ENCODE measurements at regions not wholly inside any gene's neighbourhood (a gene's known extent, or its start where the extent isn't known, plus 50 kb on each side); places are given as distances from the start of the nearest gene placed in this dataset.
"Not testable (repeated sequence)": the region's sequence is repeated elsewhere in the genome, so short reads cannot be mapped to it uniquely, and the experiment has no call there.

DNA sequence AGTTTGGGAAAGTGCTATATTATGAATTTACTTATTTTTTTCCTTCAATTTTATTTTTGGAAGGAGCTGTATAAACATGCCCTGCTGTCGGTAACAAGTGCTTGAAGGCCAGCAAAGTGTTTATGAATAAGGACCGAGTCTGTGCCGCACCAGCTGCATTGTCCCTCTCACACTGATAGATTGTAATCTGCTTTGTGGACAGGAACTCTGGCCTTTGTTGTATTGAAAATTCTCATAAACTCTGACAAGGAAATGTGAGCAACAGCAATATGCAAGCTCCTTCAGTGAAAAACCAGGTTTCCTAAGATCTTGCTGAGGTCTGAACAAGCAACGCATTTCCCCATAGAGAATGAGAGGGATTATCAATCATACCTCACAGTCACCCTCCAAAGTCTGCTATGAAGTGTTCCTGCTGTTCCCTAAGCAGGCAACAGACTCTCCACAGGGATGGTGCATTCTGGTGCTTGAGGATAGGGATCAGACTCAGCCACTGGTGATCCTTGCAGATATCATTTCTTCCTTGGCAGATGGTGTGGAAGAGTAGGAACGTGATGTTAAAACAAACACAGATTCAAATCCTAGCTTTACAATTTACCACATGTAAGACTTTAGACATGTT, 109.6 kb downstream of the KCNJ2 start:
- DNase-seq (ENCODE audit: low read depth in 4 of 4, low spot score in 3 of 4), result no peak

DNA sequence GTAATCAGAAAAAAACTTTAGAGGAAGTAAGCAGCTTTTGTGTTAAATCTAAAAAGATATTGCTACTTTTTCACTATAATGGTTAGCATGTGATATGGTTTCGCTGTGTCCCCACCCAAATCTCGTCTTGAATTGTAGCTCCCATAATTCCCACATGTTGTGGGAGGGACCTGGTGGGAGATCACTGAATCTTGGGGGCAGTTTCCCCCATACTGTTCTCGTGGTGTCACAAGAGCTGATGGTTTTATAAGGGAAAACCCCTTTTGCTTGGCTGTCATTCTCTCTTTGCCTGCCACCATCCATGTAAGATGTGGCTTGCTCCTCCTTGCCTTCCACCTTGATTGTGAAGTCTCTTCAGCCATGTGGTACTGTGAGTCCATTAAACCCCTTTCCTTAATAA, 117.1 kb downstream of the KCNJ2 start:
- no peak for DNase-seq (ENCODE audit: low read depth in 4 of 4, low spot score in 3 of 4)

DNA sequence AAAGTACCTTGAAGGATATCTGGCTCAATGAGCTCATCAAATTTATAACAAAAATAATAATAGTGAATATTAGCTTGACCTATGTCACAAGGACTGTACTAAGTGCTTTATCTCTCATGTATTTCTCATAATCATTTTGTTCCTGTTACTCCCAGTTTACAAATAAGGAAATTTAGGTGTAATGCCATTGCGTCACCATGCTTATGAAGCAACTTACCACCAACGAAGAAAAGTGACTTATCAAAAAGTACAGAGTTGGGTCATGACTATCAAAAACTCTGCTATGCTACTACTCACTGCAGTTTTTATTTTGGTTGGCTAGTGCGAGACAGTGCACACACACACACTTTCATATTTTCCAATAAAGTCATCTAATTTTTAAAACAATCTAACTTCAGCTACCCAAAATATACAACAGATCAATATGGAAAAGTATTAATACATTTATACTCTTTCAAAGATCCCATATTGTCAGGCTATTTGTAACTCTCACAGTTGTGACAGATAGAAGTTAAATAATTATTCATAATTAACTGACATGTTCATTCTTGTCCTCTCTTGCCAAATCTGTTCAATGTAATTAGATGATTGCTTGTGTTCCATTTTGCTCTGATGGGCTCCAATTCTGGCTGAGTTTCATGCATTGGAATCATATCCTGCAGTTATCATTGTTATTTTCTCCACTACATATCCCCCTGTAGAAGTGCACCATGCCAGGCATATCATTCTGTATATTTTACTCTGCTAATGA, 119.4 kb downstream of the KCNJ2 start:
- DNase-seq (ENCODE audit: low read depth in 4 of 4, low spot score in 3 of 4), result no peak

DNA sequence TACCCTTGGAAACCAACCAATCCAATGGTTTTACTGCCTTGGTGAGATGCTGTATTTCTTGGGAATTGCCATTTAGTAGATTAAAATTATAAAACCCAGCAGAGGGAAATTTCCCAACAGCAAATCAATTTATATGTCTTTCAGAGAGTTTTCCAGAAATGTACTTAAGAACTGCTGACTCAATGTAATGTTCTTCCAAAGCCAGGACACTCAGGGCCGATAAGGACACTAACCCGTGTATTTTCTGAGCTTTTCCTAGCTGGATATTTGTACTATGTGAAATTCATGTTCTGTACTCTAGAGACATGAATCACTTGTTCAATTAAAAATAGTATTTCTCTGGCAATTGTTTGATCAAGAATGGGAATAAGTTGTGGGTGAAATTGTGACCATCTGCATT, 121.4 kb downstream of the KCNJ2 start:
- DNase-seq (ENCODE audit: low read depth in 4 of 4, low spot score in 3 of 4), result no peak

DNA sequence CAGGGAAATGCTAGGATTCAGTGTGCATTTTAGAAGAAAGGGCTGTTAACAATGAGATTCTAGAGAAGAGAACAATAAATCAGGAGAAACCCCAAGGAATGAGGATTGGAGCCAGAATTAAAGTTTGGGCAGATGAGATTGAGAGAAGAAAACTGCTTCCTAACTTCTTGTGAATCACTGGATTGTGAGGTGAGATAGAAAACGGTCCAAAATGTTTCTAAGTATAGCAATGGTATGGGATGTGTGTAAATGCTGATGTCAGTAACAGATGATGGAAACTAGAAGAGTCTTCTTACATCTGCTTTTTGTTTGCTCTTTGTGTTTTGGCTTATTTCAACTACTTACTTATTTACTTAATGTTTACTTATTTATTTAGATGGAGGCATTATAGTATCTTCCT, 123.0 kb downstream of the KCNJ2 start:
- no peak for DNase-seq (ENCODE audit: low read depth in 4 of 4, low spot score in 3 of 4)

DNA sequence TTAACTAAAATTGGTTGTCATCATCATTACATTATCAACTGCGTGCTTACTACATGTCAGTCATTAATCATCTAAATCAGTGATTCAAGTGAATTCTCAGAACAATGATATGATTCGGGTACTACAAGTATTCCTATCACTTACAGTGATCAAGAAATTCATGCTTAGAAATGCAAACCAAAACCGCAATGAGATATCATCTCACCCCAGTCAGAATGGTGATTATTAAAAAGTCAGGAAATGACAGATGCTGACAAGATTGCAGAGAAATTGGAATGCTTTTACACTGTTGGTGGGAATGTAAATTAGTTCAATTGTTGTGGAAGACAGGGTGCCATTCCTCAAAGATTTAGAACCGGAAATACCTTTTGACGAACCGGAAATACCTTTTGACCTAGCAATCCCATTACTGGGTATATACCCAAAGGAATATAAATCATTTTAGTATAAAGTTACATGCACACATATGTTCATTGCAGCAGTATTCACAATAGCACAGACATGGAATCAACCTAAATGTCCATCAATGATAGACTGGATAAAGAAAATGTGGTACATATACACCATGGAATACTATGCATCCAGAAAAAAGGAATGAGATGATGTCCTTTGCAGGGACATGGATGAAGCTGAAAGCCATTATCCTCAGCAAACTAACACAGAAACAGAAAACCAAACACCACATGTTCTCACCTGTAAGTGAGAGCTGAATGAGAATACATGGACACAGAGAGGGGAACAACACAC, 124.4 kb downstream of the KCNJ2 start:
- DNase-seq (ENCODE audit: low read depth in 4 of 4, low spot score in 3 of 4), result not testable (repeated sequence)

DNA sequence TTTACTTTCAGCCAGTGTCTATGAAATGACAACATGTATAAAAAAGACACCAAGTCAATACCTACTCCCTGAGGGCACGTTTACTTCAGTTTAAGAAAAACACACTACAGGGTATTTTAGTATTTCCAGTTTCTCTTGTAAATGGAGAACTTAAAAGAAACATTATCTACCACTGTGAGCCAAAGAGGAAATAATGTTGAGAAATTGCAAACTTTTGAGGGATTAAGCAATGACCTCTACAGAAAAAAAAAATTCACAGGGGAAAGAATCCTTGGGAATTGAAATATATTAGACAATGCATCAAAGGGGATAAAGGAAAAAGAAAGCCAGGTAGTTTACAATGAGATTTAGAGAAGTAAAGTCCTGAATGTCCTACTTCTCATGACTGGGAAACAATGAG, 126.0 kb downstream of the KCNJ2 start:
- no peak for DNase-seq (ENCODE audit: low read depth in 4 of 4, low spot score in 3 of 4)

DNA sequence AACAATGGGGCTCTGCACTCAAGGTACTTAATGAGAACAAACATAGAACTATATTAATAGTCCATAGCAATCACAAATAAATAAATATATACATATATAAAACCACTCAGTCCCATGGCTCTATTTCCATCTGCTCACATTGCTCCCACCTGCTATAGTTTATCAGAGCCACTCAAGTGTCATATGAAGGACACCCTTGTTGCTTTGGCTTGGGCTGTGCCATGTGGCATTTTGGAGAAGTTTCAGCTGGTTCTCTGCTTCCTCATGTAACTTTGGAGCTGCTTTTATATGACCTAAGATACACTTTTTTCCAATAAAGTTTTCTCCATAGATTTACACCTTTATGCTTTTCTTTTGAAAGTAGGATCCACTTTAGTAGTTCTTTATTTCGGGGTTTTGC, 126.4 kb downstream of the KCNJ2 start:
- DNase-seq (ENCODE audit: low read depth in 4 of 4, low spot score in 3 of 4), result no peak

DNA sequence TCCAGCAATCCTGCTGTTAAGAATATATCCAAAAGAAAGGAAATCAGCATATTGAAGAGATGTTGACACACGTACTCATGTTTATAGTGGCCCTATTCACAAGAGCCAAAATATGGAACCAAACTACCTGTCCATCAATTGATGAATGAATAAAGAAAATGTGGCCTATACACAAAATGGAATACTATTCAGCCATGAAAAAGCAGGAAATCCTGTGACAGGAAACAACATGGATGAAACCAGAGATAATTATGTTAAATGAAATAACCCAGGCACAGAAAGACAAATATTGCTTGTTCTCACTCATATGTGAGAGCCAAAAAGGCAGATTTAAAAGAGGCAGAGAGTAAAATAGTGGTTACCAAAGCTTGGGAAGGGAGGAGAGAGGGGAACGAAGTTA, 127.1 kb downstream of the KCNJ2 start:
- no peak for DNase-seq (ENCODE audit: low read depth in 4 of 4, low spot score in 3 of 4)

DNA sequence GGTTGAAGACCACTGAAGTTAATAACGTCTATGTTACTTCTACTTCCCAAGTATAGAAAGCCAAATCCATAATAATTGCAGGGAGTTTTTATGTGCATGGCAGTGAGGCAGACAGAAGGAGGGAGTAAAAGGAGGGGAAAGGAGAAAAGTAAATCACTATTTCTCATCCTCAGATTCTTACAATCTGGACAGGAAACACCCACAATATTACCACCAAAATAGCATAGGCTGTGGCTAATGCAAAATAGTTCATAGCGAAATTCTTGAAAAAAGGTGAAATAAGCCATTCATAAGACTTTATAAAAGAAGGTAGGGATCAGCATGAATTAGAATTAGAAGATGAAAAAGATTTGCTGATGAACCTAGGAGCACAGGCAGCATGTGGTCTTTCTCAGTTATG, 128.1 kb downstream of the KCNJ2 start:
- no peak for DNase-seq (ENCODE audit: low read depth in 4 of 4, low spot score in 3 of 4)

DNA sequence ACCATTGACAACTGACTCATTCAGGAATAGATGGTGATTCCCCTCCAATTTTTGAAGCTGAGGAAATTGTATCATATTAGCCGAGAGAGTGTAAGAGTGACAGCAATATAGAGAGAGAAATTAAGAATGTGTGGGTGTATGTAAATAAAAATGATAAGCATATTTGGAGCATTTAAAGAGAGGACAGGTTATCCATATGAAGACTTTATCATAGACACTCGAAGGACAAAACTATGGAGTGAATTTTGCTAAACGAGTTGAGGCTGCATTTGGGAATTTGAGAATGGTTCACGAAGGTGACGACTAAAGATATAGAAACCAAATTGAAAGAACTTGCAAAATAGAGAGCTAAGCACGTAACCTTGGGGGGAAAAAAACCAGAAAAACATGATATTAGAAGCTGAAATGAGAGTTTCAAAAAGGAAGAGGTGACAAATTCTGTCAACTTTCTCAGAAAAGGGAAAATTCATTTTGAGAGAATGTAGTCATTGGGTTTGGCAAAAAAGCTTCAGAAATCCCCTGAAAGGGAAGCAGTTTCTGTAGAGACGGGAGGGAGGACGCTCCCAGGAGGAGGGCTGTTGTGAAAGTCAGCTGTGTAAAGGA, 129.7 kb downstream of the KCNJ2 start:
- DNase-seq (ENCODE audit: low read depth in 4 of 4, low spot score in 3 of 4), result no peak

DNA sequence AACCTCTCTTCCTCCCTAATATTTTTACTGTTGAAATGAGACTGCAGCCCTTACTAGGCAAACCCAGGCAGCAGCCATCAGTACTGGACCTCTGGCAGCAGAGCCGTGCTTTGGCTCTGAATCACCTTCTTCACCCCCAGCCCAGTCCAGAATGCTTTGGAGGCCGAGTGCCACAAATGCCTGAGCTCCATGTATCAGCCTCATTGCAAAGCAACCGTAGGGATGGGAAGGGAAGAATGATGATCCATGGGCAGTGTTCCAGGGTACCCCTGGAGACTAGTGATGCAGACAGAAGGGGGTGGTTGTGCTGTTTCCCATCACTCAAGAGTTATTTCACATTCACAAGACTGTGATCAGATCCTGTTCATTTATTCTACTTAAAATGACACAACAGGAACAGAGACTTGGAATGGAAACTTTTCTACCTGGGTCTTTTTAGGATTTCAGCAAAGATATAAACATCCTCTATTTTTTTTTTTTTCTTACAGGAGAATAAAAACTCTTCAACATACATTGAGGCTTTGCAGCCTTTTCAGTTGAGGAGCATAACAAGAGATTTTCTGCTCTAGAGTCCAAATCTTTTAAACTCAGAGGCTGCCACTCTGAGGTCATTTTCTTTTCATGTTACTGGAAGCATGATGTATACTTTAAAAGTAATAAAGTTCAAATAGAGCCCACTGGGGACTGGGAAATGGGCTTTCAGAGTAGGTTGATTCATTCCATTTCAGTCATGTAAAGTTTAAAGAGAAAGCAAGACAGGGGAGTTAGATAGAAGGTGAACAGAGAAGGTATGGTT, 138.3 kb downstream of the KCNJ2 start:
- DNase-seq (ENCODE audit: low read depth in 4 of 4, low spot score in 3 of 4), result no peak

DNA sequence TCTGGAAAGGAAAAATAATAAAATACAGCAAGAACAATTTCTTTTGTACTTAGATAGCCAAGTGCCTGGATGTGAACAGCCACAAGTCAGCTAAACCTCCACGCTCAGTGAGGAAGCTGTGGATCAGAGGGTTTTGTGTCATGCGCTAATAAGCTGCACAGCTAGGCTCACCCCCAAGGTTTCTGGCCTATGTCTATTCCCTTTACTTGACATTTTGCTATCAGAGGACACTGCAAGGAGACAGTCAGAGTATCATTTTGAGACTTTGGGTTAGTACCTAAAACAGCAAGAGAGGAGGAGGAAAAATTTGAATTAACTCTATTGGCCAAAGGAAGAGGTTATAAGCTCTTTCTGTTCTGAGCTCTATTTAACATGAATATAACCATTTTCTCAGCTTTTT, 139.3 kb downstream of the KCNJ2 start:
- DNase-seq (ENCODE audit: low read depth in 4 of 4, low spot score in 3 of 4), result no peak

DNA sequence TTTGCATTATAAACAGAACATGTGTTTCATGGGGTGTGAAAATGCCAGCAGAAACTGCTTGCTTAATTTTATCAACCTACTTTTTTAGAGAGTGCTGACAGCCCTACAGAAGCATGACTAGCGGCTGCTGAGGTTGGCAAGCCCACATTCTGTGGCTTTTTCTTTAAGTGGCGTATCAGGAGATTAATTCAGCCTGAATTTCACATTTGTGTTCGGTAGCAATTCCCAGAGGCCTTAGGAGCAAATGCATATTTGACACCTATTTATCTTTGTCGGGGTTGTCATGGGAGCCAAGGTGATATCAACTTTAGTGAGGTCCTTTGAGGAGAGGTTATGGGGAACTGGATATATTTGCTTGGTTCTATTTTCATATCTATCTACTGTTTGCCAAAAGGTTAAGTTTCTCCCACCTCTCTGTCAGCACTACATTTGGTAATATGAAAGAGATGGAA, 140.9 kb downstream of the KCNJ2 start:
- no peak for DNase-seq (ENCODE audit: low read depth in 4 of 4, low spot score in 3 of 4)

DNA sequence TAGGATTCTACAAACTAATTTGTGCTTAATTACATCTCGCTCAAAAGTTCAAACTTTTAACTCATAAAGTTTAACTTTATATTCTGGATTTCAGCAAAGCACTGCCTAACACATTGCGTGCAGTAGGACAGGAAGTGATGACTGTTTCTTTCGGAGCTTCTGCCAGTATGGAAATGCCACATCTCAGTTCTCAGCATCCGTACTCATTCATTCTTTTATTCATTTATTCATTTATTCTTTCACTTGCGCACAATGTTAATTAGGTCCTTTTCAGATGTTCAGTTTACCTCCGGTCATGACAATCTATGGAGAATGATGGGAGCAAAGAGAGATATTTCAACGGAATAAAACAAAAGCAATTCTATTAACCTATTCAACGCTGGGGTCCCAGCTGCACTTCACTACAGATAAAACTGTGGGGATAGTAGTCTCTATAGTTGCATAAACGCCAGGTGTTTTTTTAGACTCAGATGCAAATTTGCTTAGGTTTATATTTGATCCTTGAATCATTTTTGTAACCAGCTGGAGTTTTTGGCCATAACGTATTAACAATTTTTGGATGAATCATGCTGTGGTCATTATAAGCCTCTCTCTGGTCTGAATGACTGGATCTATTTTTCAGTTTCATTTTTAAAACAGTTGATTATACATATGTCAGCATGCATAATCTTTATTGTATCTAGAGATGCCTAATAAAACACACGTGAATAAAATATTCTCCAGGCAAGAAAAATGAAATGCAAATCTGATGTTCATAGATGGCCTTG, 143.9 kb downstream of the KCNJ2 start:
- no peak for DNase-seq (ENCODE audit: low read depth in 4 of 4, low spot score in 3 of 4)

DNA sequence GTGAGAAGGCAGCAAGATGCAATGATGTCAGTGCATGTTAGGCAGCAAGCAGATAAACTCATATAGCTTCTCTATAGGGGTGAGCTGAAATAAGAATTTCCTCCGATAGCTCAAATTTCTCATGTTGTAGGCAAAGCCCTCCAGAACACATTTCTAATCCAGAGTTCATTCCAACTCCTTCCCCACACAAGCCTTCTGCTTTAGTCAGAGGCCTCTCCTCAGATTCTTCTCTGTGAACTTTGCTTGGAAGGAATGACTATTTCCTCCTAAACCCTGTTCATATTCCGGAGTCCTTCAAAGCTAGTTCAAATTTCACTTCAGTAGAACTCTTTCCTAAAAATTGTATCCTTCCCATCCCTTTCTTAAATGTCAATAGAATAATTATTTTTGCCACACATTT, 144.8 kb downstream of the KCNJ2 start:
- DNase-seq (ENCODE audit: low read depth in 4 of 4, low spot score in 3 of 4), result no peak

DNA sequence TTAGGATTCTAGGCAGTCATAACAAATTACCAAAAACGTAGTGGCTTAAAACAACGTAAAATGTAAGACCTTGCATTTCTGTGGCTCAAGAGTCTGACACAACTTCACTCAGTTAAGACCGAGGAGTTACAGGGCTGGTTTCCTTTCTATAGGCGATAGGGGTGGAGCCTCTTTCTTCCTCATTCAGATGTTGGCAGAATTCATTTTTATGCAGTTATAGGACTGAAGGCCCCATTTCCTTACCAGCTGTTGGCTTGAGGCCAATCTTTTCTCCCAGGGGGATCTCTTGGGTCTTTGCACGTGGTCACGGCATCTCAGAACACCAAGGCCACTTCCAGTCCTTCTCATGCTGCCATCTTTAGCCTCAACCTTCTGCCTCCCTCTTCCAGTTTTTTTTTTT, 145.2 kb downstream of the KCNJ2 start:
- no peak for DNase-seq (ENCODE audit: low read depth in 4 of 4, low spot score in 3 of 4)

DNA sequence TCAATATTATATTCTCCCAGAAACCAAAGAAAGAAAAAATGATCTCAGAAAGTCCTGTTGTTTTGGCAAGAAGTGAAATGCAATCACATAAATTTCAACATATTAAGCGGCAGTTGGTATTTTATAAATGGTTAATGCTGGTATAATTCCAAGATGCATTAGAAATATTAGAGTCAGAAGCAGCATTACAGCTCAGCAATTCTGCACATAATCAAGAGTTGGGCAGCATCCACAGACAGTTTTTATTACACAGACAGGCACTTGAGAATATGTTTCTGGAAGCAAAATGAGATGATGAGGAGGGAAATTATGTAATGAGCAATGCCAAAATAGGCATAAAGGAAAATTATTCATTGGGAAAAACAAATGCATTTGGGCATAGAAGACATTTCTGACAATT, 148.1 kb downstream of the KCNJ2 start:
- DNase-seq (ENCODE audit: low read depth in 4 of 4, low spot score in 3 of 4), result no peak

DNA sequence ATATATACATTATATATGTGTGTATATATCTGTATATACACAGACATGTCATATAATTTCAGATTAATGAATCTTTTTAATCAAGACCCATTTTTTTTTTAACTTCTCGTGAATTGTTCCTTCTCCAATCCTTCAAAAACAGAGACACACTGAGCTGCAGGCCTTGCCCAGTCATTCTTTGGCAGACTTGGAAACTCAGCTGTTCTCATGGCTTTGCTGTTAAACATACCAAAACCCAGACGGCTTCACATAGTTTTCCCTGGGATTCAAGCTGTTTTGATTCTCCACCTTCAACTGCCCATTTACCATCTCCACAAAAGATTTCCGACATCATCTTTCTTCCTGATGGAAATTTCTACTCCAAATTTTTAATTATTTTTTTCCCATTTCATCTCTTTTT, 148.7 kb downstream of the KCNJ2 start:
- DNase-seq (ENCODE audit: low read depth in 4 of 4, low spot score in 3 of 4), result no peak

DNA sequence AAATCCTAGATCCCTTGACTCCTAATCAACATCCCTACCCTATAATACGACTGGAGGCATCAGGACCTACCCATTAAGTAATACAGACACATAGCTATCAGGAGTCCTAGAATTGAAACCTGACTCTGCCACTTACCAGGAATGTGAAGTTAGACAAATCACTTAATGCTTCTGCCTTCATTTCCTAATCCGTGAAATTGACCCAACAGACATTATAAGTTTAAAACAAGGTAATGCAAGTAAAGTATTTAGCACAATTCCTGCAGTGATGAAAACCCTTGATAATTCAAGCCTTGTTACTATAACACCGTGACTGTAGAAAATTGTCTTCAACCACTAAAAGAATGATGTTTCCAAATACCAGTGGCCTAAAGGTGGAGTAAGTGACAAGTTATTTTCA, 150.2 kb downstream of the KCNJ2 start:
- no peak for DNase-seq (ENCODE audit: low read depth in 4 of 4, low spot score in 3 of 4)

All from right renal pelvis (tissue), 4 donors.